HG03378 (cell line): ENCODE measurements at regions not wholly inside any gene's neighbourhood (a gene's known extent, or its start where the extent isn't known, plus 50 kb on each side); places are given as distances from the start of the nearest gene placed in this dataset.

Experiments
- ATAC-seq: cut with Tn5 transposase; IDR thresholded peaks from one replicate; pipeline ENCODE4 v1.9.1; 2021; ENCODE audit warnings: mild to moderate bottlenecking, moderate library complexity; ENCODE audit not compliant: unreplicated experiment

DNA sequence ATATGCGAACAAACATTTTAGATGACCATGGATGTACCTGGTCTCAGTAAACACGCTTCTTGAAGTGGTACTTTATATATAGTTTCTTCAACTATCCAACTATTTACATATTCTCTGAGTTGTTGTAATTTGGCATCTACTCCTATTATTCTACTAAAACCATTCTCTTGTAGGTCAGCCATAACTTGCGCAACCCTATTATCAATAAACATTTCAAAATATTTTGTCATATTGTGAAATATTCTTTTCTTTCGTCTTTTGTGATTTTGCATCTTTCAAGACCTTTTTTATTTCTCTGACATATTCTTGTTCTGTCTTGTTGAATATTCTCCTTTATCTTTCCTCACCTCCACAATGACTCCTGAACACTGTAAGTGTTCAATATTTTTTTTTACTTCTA lies 753.3 kb downstream of the NXPH1 start:
- no peak for ATAC-seq

DNA sequence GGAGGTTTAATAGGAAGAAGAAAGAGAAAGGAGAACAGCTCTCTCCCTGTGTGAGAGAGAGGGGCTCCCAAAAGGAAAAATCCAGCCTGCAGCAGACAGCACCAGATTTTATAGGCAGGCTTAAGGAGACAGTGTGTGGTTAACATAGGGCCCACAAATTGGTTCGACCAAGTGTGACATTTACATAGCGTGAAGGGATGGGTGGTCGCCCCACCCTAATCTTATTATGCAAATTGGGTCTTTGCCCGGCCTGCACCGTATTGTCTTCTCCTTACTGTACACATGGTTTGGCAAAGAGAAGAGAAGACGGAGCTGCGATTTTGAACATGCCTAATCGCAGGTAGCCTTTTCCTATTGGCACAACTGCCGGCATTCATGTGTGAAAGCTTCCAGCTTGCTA lies 756.3 kb downstream of the NXPH1 start:
- ATAC-seq = no peak

DNA sequence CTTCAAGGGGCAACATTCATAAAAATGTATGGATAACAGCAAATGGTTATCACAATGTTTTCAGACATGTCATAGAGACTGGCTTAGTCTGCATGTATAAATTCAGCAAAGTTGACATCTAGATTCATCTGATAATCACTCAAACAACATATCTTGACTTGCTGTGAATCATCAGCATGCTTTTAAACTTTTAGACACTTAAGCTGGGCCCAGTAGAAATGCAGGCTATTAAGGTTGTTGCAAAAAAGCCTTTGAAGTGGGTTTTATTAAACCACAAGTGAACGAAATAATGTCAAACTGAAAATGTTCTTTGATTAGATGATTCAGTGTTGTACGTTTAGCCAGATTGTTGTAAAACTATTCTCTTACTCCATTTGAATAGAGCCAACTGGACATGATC lies 759.6 kb downstream of the NXPH1 start:
- ATAC-seq = no peak

- ATAC-seq = no peak
These were observed 767.2 kb downstream of the NXPH1 start for GRCh38 chr7:9200626-9201025.

GRCh38 chr7:9201928-9202327 lies 768.5 kb downstream of the NXPH1 start:
- ATAC-seq = no peak

DNA sequence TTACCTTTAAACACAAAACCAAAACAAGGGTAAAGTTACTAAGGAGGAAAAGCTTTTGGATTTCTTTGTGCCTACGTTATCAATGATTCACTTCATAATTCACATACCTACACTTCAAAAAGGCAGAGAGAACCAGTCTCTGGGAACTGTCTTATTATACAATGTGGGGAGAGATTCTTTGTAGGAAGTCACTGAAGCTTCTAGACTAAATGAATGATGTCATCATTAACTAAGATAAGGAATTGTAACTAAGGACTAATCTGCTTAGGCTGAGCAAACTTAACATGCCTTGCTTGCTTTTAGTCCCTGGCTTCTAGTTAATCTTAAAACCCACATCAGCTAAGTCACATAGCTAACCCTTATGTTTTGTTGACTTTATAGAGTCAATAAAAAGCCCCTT lies 771.2 kb downstream of the NXPH1 start:
- ATAC-seq = no peak

DNA sequence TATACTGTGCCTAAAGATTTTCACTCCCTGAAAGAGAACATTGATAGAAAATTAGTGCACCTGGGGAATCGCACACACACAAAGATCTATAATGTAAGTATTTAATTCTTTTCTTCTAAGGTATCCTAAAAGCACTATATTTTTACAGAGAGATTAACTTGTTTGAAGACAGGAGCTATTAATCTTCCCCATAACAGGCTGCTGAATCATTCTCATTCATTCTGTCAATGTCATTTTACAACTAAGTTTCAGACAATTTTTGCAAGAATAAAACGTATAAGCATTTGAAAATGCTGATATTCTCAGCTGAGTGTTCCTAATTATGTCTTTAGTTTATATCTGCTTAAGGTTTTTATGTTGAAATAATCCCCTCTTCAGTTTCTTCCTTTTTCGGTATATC lies 776.7 kb downstream of the NXPH1 start:
- ATAC-seq = no peak

DNA sequence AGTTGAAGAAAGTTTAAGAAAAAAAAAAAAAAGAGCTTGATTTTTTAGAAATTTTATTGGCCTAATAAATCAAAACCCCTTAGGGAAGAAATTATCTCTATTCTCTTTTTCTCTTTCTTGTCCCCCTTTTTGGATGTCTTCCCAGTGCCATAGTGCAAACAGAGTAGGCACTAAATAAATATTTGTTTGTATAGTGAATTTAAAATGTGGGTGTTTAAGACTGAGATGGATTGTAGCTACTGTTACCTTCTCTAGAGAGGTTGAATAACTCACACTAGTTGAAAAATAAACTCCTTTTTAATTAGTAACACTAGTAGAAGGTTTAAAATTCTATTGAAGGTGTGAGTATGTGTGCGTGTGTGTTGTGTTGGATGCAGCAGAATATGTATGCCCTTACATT lies 783.8 kb downstream of the NXPH1 start:
- ATAC-seq = no peak

GRCh38 chr7:9226500-9226899 lies 793.1 kb downstream of the NXPH1 start:
- ATAC-seq = no peak

- ATAC-seq = no peak
These were observed 798.3 kb downstream of the NXPH1 start for GRCh38 chr7:9231630-9232121.

DNA sequence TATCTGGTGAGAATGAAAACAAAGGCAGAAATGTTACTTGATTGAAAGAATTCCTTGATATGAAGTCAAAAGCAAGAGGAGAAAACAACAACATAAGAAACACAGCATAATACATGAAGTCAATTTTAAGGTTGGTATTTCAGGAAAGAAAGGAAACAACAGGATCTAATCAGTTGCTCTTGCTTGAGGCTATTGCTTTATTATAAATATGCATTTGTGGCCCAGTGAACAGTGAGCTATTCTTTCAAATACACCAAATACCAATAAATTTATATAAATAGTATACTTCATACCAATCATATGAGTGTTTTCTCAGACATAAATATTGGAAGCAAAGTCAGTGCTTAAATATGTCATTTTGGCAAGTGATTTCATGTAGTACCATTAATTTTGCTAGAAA lies 806.6 kb downstream of the NXPH1 start:
- no peak for ATAC-seq

- no peak for ATAC-seq
These were observed 808.4 kb downstream of the NXPH1 start for GRCh38 chr7:9241826-9242225.

- no peak for ATAC-seq
These were observed 809.2 kb downstream of the NXPH1 start for GRCh38 chr7:9242636-9243035.

DNA sequence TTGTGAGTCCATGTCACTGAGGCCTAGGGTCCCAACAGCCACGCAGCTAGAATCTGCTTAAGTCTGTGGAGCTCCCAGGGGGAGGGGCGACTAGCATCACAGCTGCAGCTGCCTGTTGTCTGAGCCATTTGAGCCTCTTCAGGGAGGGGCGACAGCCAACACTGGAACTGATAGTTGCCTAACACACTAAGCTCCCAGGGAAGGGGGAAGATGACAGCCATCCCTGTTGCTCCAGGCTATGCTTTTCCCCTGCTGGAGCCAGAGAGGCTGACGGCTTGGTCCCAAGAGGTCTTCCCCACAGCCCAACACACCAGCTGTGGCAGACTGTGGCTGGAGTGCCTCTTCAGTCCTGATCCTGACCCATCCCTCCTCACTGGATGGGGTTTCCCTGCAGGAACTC lies 817.5 kb downstream of the NXPH1 start:
- ATAC-seq = no peak

DNA sequence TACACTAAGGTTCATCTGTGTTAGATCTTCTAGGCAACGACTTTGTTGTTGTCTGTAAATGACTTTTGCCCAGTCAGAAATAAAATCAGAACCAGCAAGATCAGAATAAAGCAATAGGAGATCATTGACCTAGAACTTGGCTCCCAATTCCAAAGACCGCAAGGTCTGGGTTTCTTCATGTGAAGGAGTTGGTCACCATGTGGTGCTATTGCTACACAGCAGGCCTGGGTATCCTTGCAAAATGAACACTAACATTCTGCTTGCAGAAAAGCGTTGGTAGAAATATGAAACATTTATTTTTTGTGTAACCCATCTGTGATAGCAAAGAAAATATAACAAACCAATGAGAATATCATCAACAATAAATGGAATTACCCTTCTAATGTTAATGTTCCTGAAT lies 831.0 kb downstream of the NXPH1 start:
- no peak for ATAC-seq

DNA sequence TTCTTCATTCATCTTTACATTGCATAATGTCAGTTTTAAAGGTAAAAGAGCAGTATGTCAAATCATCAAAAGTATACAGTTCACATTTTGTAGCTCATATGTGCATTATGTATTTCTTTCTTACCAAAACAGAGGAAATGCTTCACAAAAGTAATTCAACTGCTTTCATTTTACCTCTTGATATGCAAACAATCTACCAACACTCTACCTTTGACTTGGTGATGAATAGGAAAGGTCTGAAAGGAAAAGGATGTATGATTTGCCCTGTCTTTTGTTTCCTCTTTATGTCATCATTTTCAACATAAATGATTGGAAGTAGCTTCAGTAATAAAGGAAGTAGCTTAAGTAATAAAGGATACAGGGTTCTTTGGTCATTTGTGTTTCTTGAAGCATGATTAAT lies 846.7 kb downstream of the NXPH1 start:
- no peak for ATAC-seq

DNA sequence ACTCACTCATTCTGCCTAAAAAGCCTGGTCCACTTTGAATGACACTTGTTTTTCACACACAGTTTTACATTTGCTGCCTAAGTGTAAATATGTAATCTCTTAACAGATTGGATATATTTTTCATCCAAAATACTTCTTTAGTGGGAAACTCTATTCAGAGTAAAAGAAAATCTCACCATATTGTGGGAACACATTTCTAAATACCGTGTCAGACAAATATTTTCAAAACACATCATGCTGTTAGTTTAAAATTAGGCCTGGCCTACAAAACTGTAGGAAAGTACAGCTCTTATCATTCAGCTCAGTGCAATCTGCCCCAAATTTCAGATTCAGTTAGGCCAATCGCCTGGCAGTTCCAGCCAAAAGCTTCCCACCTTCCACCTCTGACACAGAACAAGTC lies 849.8 kb downstream of the NXPH1 start:
- no peak for ATAC-seq

DNA sequence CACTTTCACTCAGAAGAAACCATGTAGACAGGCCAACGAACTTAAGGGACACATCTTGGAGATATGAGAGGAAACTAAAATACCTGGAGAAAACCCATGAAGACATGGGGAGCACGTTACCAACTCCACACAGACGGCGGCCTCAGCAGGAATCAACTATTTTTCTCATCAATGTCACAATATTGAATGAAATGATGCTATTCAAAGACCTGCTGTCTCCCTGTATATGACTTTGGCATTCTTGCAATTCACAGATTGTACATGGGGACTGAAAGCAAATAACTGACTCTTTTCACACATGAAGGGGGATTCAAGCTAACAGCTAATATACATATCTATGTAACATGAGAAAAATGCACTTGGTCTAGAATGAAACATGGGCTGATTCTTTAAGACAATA lies 869.0 kb downstream of the NXPH1 start:
- ATAC-seq = no peak

DNA sequence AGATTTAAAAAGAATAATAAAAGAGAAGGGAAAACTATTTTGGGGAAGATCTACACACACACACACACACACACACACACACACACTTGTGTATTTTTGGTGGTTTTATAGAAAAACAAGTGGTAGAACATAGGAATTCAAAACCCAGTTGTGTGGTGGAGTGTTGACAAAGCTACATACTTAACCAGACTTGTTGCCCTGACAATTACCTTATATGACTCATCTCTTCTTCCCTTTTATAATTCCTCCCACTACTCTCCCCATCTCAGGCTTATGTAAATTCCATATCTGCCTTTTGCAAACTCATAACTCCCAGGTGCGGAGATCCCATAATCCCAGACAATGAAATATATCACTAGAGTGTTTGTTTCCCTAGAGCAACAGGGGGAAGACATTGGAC lies 873.7 kb downstream of the NXPH1 start:
- ATAC-seq = no peak

DNA sequence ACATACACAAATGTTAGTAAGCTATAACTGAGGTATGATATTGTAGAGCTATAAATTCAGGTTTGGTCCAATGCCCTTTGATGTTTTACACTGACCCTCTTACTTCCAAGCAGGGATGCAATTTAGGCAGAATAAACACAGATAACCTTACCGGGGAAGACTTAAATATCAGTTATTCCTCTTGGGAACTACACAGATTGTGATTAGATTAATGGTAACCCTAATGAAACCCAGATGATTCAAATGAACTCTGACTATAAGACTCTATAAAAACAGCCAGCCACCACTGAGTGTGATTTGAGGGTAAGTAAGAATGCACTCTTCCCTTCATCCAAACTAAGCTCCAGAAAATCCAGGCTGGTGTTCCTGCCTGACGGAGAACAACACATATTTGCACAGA lies 891.1 kb downstream of the NXPH1 start:
- no peak for ATAC-seq

DNA sequence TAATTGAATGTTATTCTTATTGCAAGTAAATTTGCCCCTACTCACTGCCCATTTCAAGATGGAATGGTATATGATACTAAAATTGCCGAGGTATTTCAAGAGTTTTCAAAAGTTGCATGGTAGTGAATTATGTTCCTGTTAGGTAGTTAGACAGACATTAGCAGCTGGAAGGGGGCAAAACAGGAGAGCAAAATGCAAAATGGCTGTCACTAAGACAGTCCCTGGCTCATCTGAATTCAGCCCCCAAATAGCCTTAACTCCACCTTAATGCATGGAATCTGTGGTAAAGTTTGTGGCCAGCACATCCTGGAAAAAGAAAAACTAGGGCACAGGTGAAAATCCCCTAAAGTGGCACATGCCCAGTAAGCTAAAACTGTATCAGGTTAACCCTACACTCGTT lies 894.9 kb downstream of the NXPH1 start:
- no peak for ATAC-seq

DNA sequence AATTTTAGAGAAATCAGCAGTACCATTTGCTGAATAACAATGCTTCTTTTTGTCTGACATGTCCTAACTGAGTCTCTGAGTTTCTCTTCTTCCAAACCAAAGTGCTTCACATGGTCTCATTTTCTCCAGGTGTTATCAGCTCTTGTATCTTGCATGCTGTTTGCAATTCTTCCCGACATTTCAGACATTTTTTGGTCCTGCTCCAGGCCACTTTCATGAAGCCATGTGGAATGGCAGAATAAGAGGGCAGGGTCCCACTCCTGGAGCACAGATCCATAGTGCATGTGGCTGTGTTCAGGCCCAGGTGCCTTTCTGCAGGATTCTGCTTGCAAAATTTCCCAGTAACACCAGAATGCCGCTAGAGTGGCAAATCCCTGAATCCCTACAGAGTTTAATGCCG lies 916.2 kb downstream of the NXPH1 start:
- no peak for ATAC-seq

- ATAC-seq = no peak
These were observed 957.8 kb downstream of the NXPH1 start for GRCh38 chr7:9391221-9391620.

DNA sequence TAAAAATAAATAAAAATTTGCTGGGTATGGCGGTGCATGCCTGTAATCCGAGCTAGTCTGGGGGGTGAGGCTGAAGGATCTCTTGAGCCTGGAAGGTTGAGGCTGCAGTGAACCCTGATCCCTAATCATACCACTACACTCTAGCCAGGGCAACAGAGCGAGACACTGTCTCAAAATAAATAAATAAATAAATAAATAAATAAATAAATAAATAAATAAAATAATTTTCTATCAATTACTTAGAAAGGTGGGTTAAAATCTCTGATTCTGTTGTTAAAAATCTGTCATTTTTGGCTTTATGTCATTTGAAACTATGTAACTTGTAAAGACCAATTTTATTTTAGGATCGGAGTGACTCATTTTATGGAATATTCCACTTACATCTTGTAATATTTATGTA lies 958.6 kb downstream of the NXPH1 start:
- no peak for ATAC-seq
